Activated B cell treated with CpG ODN at 0.5 μM for 24 hours (primary cell): ENCODE measurements at regions not wholly inside any gene's neighbourhood (a gene's known extent, or its start where the extent isn't known, plus 50 kb on each side); places are given as distances from the start of the nearest gene placed in this dataset.

Source experiments
- ATAC-seq: fragments of 200-7000 bp; cut with Tn5 transposase; one replicate; pipeline ENCODE4 v1.10.0; 2021; ENCODE audit warnings: low read depth, mild to moderate bottlenecking, moderate library complexity
- CTCF ChIA-PET: fragments of 350-600 bp; sonication (Branson Sonifier 250); formaldehyde crosslinking; loops from one replicate; lab custom pipeline; 2021; ENCODE audit warnings: antibody characterized with exemption; lab: Charles Lee
- POLR2A ChIA-PET: fragments of 350-600 bp; sonication (Branson Sonifier 250); formaldehyde crosslinking; loops from one replicate; lab custom pipeline; 2021; ENCODE audit warnings: antibody characterized with exemption; lab: Charles Lee
- DNase-seq: peaks from one replicate; pipeline ENCODE4 v3.0.0; 2022
- H3K27ac Mint-ChIP-seq: one replicate; pipeline ENCODE4 v1.8.0; 2020; ENCODE audit warnings: mixed read lengths
- H3K27me3 Mint-ChIP-seq: one replicate; pipeline ENCODE4 v1.8.0; 2021; ENCODE audit warnings: mixed read lengths
- H3K36me3 Mint-ChIP-seq: one replicate; pipeline ENCODE4 v1.8.0; 2021; ENCODE audit warnings: low read depth, mixed read lengths
- H3K4me1 Mint-ChIP-seq: one replicate; pipeline ENCODE4 v1.8.0; 2021; ENCODE audit warnings: mixed read lengths
- H3K4me3 Mint-ChIP-seq: one replicate; pipeline ENCODE4 v1.8.0; 2020; ENCODE audit warnings: mild to moderate bottlenecking, mixed read lengths
- H3K9me3 Mint-ChIP-seq: one replicate; pipeline ENCODE4 v1.8.0; 2020; ENCODE audit warnings: mixed read lengths
- intact Hi-C: fragments of 100-400 bp; cut with micrococcal nuclease; formaldehyde crosslinking; loops from one replicate; pipeline ENCODE4 v1.15.1; 2024
- TF ChIP-seq, protein P1 (sequence below): fragments of 200-600 bp; IDR thresholded peaks from one replicate; pipeline ENCODE4 v1.8.0; 2022; ENCODE audit warnings: antibody characterized with exemption, mild to moderate bottlenecking

DNA sequence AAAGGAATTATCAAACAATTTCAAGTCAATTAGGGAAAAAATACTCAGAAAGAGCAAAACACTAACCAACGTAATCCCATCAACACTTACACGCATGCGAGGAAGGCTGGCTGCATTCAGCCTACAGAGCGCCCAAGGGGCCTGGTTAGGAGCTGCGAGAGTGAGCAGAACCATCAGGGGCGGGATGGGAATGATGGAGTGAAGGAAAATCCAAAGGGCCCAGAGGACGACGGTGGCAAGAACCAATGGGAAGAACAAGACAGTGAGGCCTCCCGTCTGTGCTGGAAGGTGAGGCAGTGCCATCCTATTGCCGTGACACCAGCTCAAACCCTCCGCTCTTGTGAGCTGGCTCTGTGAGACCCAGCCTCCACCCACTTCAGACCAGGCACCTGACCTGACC lies 253.0 kb downstream of the IRS2 start:
- ChIA-PET CTCF (no interaction called here), POLR2A (no interaction called here)
- Mint-ChIP-seq H3K36me3 (no peaks in the 10 kb centered on the region), H3K4me3 (no peak overlapping the region), H3K27ac (no peak overlapping the region), H3K9me3 (peaks cover 2% of the 10 kb centered on the region), H3K27me3 (no peaks in the 10 kb centered on the region), H3K4me1 (no peaks in the 10 kb centered on the region)
- TF ChIP-seq, protein P1, sequence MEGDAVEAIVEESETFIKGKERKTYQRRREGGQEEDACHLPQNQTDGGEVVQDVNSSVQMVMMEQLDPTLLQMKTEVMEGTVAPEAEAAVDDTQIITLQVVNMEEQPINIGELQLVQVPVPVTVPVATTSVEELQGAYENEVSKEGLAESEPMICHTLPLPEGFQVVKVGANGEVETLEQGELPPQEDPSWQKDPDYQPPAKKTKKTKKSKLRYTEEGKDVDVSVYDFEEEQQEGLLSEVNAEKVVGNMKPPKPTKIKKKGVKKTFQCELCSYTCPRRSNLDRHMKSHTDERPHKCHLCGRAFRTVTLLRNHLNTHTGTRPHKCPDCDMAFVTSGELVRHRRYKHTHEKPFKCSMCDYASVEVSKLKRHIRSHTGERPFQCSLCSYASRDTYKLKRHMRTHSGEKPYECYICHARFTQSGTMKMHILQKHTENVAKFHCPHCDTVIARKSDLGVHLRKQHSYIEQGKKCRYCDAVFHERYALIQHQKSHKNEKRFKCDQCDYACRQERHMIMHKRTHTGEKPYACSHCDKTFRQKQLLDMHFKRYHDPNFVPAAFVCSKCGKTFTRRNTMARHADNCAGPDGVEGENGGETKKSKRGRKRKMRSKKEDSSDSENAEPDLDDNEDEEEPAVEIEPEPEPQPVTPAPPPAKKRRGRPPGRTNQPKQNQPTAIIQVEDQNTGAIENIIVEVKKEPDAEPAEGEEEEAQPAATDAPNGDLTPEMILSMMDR, result no peak
- no peak for ATAC-seq
- intact Hi-C loops, result no loop called here
- DNase-seq, result no peak

DNA sequence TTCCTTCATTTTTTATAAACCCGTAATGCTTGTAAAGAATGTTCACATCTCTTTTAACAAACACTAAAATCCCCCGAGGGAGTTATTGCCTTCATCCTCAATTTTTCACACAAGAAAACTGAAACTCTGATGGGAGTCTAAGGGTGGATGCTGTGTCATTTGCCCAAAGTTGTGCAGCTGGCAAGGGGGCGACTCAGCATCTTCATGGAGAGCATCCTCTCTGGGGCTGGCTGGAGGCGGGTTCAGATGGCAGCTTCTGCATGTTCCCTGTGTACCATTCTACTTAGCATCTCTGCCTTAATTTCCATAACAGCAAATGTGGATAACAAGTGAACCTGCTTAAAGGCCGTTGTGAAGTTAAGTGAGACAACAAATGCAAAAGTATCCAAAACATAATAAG lies 256.4 kb downstream of the IRS2 start:
- intact Hi-C loops, result no loop called here
- no peaks in the 10 kb centered on the region for H3K36me3 Mint-ChIP-seq
- ChIA-PET CTCF (no interaction called here), POLR2A (no interaction called here)
- no peaks in the 10 kb centered on the region for H3K27me3 Mint-ChIP-seq
- H3K9me3 Mint-ChIP-seq, result no peaks in the 10 kb centered on the region
- no peak for ATAC-seq
- no peak for DNase-seq
- H3K27ac Mint-ChIP-seq, result no peak overlapping the region
- no peaks in the 10 kb centered on the region for H3K4me1 Mint-ChIP-seq
- TF ChIP-seq, protein P1, result no peak
- no peak overlapping the region for H3K4me3 Mint-ChIP-seq

DNA sequence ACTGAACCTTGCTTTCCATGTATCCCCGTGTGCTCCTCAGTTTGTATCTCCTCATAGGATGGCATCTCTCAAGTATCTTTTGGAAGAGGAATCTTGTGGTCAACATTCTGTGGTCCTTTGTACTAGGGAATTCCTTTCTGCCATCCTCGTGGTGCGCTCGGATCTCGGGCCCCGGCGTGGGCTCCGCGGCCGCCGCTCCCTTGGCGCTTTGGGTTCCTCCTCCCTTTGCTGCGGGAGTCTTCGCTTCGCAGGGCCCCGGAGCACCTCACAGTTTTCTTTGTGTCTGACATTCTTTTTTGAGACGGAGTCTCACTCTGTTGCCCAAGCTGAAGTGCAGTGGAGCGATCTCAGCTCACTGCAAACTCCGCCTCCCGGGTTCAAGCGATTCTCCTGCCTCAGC lies 264.7 kb downstream of the IRS2 start:
- DNase-seq (no peak), ATAC-seq (no peak)
- H3K4me3 Mint-ChIP-seq, result no peak overlapping the region
- no peaks in the 10 kb centered on the region for H3K4me1 Mint-ChIP-seq
- no peaks in the 10 kb centered on the region for H3K9me3 Mint-ChIP-seq
- no peaks in the 10 kb centered on the region for H3K27me3 Mint-ChIP-seq
- intact Hi-C loops, result no loop called here
- ChIA-PET POLR2A (no interaction called here), CTCF (no interaction called here)
- H3K27ac Mint-ChIP-seq, result no peak overlapping the region
- TF ChIP-seq, protein P1, result no peak
- no peaks in the 10 kb centered on the region for H3K36me3 Mint-ChIP-seq

DNA sequence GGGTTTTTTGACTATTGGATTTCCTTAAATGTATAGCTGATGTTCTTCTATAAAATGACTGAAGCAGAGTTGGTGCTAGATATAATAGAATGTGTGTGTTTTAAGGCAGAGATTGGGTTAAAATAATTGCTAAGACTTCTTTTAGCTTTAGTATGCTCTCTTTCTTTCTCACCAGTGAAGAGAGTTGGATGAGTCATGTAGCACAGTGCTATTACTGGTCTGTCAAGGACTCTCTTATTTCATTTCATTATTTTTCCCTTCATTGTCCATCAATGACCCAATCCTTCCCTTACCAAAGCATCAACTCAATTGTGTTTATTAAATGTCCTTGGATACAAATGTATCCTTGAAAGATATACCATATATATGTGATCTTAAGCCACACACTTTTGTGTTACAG lies 268.9 kb downstream of the IRS2 start:
- Mint-ChIP-seq H3K27me3 (no peaks in the 10 kb centered on the region), H3K4me3 (no peak overlapping the region), H3K9me3 (no peaks in the 10 kb centered on the region), H3K36me3 (no peaks in the 10 kb centered on the region), H3K4me1 (no peaks in the 10 kb centered on the region), H3K27ac (no peak overlapping the region)
- ChIA-PET CTCF (no interaction called here), POLR2A (no interaction called here)
- intact Hi-C loops, result no loop called here
- no peak for ATAC-seq
- TF ChIP-seq, protein P1, result no peak
- no peak for DNase-seq

DNA sequence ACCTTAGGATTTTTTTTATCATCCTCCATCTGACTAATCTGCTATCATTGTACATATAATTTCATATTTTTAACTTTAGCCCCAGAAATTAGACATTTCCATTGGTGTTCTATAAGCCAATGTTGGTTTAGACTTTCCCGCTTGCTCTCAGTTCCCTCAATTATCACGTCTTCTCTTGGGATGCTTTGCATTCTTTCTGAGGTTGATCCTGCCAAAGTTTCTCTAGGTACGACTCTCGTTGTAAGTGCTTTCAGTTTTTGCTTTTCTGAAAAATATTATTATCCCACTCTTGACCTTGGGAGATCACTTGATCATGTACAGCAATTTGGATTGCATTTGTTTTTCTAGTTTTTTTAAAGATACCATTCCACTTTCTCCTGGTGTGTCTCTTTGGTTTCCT lies 270.2 kb downstream of the IRS2 start:
- no peak for ATAC-seq
- no peaks in the 10 kb centered on the region for H3K9me3 Mint-ChIP-seq
- ChIA-PET CTCF (no interaction called here), POLR2A (no interaction called here)
- no peaks in the 10 kb centered on the region for H3K4me1 Mint-ChIP-seq
- intact Hi-C loops, result no loop called here
- TF ChIP-seq, protein P1, result no peak
- no peak overlapping the region for H3K4me3 Mint-ChIP-seq
- no peak overlapping the region for H3K27ac Mint-ChIP-seq
- no peak for DNase-seq
- no peaks in the 10 kb centered on the region for H3K36me3 Mint-ChIP-seq
- H3K27me3 Mint-ChIP-seq, result no peaks in the 10 kb centered on the region
